Stomach (tissue), 8 donors: ENCODE measurements at regions not wholly inside any gene's neighbourhood (a gene's known extent, or its start where the extent isn't known, plus 50 kb on each side); places are given as distances from the start of the nearest gene placed in this dataset.

ENCODE experiments used
- DNase-seq, 2 donors: peaks; one replicate each; pipeline versions ENCODE4 v3.0.0 to v3.0.0-alpha.2; 2013 to 2019
- H3K27ac ChIP-seq, 5 donors: fragments of 200-600 bp in 4 of 5; sonication (generic) in 4 of 5; one replicate each; pipeline ENCODE4 v1.5.1; 2013 to 2019; ENCODE audit warnings: mild to moderate bottlenecking in 1 of 5, moderate library complexity in 1 of 5
- H3K27me3 ChIP-seq, 3 donors: fragments of 200-600 bp; sonication (generic); one replicate each; pipeline ENCODE4 v1.5.1; 2017 to 2019; ENCODE audit warnings: mixed run types in 1 of 3
- H3K36me3 ChIP-seq, 4 donors: fragments of 200-600 bp; sonication (generic); 1 replicate in 3 of 4; 2 replicates in 1 of 4; pipeline ENCODE4 v1.5.1; 2016 to 2019
- H3K4me1 ChIP-seq, 4 donors: fragments of 200-600 bp; sonication (generic); one replicate each; pipeline ENCODE4 v1.5.1; 2016 to 2019
- H3K4me3 ChIP-seq, 4 donors: fragments of 200-600 bp; sonication (generic) in 3 of 4; one replicate each; pipeline ENCODE4 v1.5.1; 2016 to 2019; ENCODE audit warnings: mild to moderate bottlenecking in 1 of 4
- H3K9me3 ChIP-seq, 4 donors: fragments of 200-600 bp; sonication (generic); one replicate each; pipeline ENCODE4 v1.5.1; 2016 to 2019
- EP300 ChIP-seq: sonication (generic); formaldehyde crosslinking; IDR thresholded peaks from one replicate; pipeline ENCODE4 v1.6.1; 2017; ENCODE audit warnings: antibody characterized with exemption
- POLR2A ChIP-seq, 4 donors: fragments of 450-650 bp; IDR thresholded peaks; one replicate each; pipeline ENCODE4 v1.6.1; 2016; ENCODE audit warnings: antibody characterized with exemption in 4 of 4, control low read depth in 2 of 4, mild to moderate bottlenecking in 1 of 4, moderate library complexity in 1 of 4
- POLR2AphosphoS5 ChIP-seq, 3 donors: sonication (generic); formaldehyde crosslinking; IDR thresholded peaks; one replicate each; pipeline ENCODE4 v1.6.1; 2016; ENCODE audit warnings: antibody characterized with exemption in 3 of 3
- WGBS, 5 donors: extraction: QIAGEN DNeasy Blood & Tissue Kit in 3 of 5; methylation state at CpG; one replicate each; pipeline versions ENCODE4 v1.1.5 to v1.1.7; 2013 to 2018; 5-methylcytosine and 5-hydroxymethylcytosine counted together
- intact Hi-C: fragments of 100-400 bp; cut with DNase I; formaldehyde crosslinking; loops from one replicate; pipeline ENCODE4 v1.15.1; 2023; ENCODE audit warnings: low total_unique reads
- TF ChIP-seq, protein P1 (sequence below), 7 experiments: fragments of 450-650 bp in 4 of 7; fragments of 200-600 bp in 3 of 7; sonication (generic) in 3 of 7; IDR thresholded peaks; one replicate each; pipeline ENCODE4 v1.5.1; 2016 to 2019; ENCODE audit warnings: antibody characterized with exemption in 7 of 7, control low read depth in 2 of 7, mild to moderate bottlenecking in 1 of 7
- donor health status: healthy with polysubstance abuse.
- donor health status: Bipolar disorder and iron deficiency.
- donor health status: healthy.

DNA sequence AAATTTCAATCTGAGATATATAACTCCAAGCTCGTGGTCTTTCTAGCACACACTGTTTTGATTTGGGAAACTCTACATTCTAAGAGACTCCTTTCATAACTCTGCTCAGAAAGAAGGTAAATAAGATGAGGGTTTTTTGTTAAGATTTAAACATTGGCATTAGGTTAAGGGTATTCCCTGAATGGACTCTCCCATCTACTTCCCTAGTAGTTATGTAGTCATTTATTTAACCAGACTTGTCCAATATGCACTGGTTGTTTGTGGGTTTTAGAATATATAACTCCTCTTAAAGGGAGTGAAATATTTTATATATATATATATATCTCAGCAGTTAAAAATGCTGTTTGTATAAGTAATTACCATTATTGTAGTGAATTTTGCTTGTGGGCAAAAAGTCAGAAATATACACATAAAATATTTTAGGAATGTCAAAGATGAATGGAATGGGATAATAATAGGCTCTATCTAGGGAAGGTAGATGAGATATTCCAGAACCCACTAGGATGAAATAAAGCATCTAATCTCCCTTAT lies 61.5 kb upstream of the WDR75 start:
- Histone ChIP-seq H3K27me3 (no peaks in the 10 kb centered on the region), H3K36me3 (no peaks in the 10 kb centered on the region), H3K27ac (no peak overlapping the region), H3K4me3 (no peak overlapping the region), H3K4me1 (peaks cover 0 to 3% (median 0%) of the 10 kb centered on the region in 4 donors), H3K9me3 (no peaks in the 10 kb centered on the region)
- intact Hi-C loops = no loop called here
- TF ChIP-seq EP300 = no peak
- 44 to 56% (median 47%) methylated on average over 1 of the region's 1 CpG for WGBS, 5 donors
- no peak for DNase-seq

DNA sequence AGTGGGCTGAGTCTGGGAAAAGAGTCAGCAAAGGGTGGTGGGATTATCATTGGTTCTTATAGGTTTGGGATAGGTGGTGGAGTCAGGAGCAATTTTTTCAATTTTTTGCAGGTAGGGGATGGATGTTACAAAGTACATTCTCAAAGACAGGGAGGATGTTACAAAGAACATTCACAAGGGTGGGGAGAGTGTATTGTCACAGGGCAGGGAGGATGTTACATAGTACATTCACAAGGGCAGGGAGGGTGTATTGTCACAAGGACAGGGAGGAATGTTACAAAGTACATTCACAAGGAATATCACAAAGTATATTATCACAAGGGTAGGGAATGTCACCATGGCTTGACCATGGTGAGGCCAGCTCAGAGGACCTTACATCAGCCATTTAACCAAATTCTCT lies 58.6 kb upstream of the WDR75 start:
- DNase-seq = no peak
- H3K4me3 ChIP-seq = no peak overlapping the region
- H3K4me1 ChIP-seq = peaks cover 0 to 3% (median 0%) of the 10 kb centered on the region in 4 donors
- H3K27me3 ChIP-seq = no peaks in the 10 kb centered on the region
- TF ChIP-seq POLR2AphosphoS5 (IDR thresholded peaks at IDR 0.05) (no peak), POLR2A (IDR thresholded peaks at IDR 0.05) (no peak), EP300 (no peak)
- TF ChIP-seq, protein P1, sequence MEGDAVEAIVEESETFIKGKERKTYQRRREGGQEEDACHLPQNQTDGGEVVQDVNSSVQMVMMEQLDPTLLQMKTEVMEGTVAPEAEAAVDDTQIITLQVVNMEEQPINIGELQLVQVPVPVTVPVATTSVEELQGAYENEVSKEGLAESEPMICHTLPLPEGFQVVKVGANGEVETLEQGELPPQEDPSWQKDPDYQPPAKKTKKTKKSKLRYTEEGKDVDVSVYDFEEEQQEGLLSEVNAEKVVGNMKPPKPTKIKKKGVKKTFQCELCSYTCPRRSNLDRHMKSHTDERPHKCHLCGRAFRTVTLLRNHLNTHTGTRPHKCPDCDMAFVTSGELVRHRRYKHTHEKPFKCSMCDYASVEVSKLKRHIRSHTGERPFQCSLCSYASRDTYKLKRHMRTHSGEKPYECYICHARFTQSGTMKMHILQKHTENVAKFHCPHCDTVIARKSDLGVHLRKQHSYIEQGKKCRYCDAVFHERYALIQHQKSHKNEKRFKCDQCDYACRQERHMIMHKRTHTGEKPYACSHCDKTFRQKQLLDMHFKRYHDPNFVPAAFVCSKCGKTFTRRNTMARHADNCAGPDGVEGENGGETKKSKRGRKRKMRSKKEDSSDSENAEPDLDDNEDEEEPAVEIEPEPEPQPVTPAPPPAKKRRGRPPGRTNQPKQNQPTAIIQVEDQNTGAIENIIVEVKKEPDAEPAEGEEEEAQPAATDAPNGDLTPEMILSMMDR (IDR thresholded peaks at IDR 0.05) = no peak
- intact Hi-C loops = no loop called here
- H3K9me3 ChIP-seq = no peaks in the 10 kb centered on the region
- H3K27ac ChIP-seq = no peak overlapping the region
- H3K36me3 ChIP-seq = no peaks in the 10 kb centered on the region

DNA sequence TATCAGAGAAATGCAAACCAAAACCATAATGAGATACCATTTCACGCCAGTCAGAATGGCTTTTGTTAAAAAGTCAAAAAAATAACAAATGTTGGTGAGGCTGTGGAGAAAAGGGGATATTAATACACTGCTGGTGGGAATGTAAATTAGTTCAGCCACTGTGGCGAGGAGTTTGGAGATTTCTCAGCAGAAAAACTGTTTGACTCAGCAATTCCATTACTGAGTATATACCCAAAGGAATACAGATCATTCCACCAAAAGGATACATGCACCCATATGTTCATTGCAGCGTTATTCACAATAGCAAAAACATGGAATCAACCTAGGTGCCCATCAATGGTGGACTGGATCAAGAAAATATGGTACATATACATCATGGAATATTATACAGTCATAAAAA lies 54.5 kb upstream of the WDR75 start:
- TF ChIP-seq EP300 (no peak), POLR2A (IDR thresholded peaks at IDR 0.05) (no peak), POLR2AphosphoS5 (IDR thresholded peaks at IDR 0.05) (no peak)
- TF ChIP-seq, protein P1 (IDR thresholded peaks at IDR 0.05) = no peak
- no peaks in the 10 kb centered on the region for H3K27me3 ChIP-seq
- H3K9me3 ChIP-seq = no peaks in the 10 kb centered on the region
- H3K27ac ChIP-seq = no peak overlapping the region
- WGBS, 5 donors = 81 to 91% (median 87%) methylated on average over 3 of the region's 3 CpGs
- no peak for DNase-seq
- H3K4me1 ChIP-seq = no peaks in the 10 kb centered on the region
- H3K4me3 ChIP-seq = no peak overlapping the region
- H3K36me3 ChIP-seq = no peaks in the 10 kb centered on the region
- intact Hi-C loops = no loop called here

DNA sequence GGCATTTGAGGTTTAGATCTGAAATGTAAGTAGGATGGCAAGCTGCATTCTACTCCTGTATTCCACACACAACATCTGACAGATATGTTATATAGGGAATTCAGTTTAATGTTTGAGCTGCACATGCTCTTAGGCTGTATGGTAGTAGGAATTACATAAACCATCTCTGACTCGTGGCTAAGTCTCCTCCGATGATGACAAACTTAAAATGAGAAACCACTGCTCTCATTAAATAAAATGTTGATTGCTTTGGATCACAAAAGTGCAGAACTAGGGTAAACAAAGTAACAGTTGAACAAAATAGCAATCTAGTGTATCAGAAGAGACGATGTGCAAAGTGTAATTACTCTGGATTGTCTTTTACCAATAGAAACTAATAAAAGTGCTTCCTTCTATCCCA lies 50.1 kb upstream of the WDR75 start:
- Histone ChIP-seq H3K27ac (no peak overlapping the region), H3K27me3 (no peaks in the 10 kb centered on the region)
- WGBS, 5 donors = 66 to 80% (median 73%) methylated on average over 3 of the region's 3 CpGs

More for the DNA sequence above, 50.1 kb upstream of the WDR75 start:
- Histone ChIP-seq H3K9me3 (no peaks in the 10 kb centered on the region), H3K4me1 (no peaks in the 10 kb centered on the region), H3K36me3 (no peaks in the 10 kb centered on the region), H3K4me3 (no peak overlapping the region)
- TF ChIP-seq POLR2A (IDR thresholded peaks at IDR 0.05) (no peak), POLR2AphosphoS5 (IDR thresholded peaks at IDR 0.05) (no peak), EP300 (no peak)
- TF ChIP-seq, protein P1 (IDR thresholded peaks at IDR 0.05) = no peak
- intact Hi-C loops = no loop called here
- no peak for DNase-seq
